Muscle of back (tissue), 3 donors: ENCODE measurements at regions not wholly inside any gene's neighbourhood (a gene's known extent, or its start where the extent isn't known, plus 50 kb on each side); places are given as distances from the start of the nearest gene placed in this dataset.
A peak's percentile ranks its signal among the peaks of the same experiment; 100 is the strongest.

Experiments used
- DNase-seq, 3 donors: peaks; one replicate each; pipeline versions ENCODE4 v3.0.0 to v3.0.0-alpha.2; 2013

DNA sequence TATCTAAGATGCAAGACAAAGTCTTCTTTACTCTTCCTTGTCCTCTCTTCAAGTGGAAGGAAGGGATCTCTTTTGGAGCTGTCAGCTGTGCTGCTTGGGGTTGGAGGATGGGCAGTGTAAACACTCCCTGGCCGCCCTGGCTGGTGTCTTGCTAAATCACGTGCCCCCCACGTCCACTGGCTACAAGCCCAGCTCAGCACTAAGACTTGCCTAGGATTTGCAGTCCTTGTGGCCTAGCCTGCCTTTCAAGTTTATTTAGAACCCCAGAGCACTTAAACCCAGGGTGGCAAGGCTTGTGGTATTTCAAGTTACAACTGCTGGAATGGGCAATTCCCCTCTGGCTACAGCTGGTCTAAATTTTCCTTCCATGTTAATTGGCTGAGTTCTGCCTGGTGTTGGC, 272.4 kb upstream of the MYO3A start:
- no peak for DNase-seq

DNA sequence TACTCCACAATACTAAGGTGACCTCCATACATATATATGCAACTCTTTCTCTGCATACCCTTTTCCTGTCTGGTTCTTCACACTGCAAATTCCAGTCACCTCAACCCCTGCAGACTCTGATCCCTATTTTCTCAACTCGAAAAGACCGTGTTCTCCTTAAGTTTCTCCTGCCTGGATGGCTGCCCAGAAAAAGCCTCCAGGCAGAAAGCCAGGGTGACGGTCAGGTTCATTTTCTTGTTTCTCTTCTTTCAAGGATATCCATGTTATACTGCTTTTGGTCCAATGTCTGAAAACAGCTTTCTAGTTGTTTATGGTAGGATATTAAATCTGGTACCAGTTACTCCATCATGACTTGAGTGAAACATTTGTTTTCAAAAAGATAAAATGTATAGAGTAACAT, 267.8 kb upstream of the MYO3A start:
- DNase-seq: peak in 2 of 3 donors; percentile 34 to 56

DNA sequence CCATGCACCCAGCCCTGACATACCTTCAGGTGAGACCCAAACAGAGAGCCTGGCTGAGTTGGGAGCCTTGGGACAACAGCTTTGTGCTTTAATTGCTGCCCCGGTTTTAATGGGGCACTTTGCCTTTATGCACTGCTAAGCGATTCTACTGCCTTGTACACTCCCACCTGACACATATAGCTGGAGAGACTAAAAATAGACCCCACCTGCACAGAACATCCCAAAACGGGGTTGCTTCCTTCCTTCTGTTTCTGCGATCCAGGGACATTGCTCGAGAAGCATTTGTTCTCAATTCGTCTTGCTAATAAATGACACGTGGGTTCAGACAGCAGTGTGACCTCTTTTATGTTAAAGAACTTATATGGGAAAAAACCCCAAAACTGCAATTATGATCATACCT, 258.8 kb upstream of the MYO3A start:
- no peak for DNase-seq

DNA sequence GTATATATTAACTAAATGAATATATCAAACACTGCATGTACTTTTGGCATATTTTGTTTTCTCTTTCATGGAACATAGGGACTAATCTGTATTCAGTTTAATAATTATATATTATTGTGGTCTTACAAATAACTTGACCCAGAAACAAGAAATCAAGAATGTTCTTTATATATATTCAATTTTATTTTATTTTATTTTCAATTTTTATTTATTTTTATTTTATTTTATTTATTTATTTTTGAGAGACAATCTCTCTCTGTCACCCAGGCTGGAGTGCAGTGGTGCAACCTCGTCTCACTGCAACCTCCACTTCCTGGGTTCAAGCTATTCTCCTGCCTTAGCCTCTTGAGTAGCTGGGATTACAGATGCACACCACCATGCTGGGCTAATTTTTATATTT, 258.4 kb upstream of the MYO3A start:
- DNase-seq: no peak

DNA sequence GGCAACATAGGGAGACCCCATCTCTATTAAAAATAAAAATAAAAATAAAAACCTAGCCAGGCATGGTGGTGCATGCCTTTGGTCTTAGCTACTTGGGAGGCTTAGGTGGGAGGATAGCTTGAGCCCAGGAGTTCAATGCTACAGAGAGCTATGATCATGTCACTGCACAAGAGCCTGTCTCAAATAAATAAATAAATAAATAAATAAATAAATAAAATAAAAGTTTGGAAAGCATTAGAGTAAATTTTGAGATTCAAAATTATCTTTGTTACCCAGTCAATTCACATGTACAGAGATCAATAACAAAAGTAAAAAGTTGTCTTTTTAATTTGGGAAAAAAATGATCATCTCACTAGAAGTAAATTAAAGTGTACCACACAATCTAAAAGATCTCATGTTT, 255.8 kb upstream of the MYO3A start:
- no peak for DNase-seq

DNA sequence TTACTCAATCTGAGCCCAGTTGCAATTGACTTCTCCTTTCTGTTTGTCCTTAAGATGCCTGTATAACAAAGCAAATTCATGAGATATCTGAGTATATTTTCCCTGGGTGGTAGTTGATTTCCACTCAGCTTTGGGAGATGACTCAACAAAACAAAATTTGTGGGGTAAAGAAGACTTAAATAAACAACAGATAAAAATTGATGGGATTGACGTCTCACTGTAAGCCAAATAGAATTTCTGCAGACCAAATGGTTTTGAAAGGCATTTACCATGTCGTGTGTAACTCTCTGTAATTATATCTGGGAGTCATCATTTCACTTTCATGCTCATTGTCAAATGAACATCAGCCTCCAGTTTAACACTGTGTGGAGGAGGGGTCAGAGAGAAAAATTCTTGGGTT, 255.4 kb upstream of the MYO3A start:
- DNase-seq: no peak

DNA sequence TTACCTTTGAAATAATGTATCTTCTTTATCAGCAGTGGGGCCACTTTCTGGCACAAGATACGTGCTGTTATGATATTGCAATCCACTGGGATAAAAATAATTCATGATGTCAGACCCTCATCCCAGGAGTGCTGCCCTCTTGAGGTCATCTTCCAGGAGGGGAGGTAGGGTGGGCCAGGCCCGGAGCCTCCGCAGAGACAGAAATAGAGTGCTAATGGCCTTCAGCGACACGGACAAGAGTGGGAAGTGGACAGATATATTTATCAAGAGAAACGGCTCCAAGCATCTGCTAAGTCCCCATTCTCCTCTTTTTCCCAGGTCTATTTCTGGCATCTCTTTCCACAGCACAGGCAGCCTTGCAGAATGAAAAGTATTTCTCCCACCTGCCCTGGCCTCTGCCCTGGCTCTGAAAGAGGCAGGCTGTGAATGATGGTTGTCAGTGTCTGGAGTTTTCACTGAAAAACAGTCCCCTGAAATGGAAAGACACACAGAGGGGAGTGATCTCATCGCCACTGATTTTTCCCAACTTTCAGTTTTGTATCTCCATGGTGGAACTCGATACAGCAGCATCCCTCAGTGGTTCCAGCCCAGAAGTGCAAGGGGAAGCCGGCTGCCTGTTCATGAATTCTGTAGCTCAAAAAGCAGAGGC, 251.7 kb upstream of the MYO3A start:
- DNase-seq: peak; percentile 36 to 81 (median 65)

DNA sequence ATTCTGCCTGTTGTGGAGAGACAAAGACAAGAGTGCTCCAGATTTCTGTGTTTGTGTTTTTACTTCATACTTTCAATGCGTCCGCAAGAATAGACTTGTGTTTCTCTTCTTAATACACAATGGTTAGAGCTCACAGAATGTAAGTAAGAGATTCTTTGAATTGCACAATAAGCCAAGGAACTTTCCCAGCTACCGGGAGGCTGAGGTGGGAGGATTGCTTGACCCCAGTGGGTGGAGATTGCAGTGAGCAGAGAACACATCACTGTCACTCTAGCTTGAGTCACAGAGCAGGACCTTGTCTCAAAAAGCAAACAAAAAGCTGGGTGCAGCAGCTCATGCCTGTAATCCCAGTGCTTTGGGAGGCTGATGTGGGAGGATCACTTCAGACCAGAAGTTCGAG, 250.7 kb upstream of the MYO3A start:
- DNase-seq: no peak

DNA sequence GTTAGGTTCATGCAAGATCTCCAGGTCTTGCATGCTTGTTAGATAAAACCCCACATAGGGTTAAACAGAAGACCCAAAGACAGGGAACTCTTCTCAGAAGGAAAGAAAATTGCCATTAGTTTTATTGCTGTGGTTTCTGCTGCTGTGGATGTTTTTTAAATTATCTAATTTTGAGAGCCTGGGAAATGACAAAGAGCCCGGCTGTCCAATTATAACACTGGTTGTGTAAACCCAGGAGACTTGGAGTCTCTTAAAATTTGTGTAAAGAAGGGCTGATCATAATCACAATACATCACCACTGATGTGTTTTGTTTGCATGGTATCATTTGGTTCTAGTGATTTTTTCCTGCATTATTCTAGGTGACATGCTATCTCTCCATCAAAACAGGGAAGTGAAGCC, 246.5 kb upstream of the MYO3A start:
- DNase-seq: no peak

DNA sequence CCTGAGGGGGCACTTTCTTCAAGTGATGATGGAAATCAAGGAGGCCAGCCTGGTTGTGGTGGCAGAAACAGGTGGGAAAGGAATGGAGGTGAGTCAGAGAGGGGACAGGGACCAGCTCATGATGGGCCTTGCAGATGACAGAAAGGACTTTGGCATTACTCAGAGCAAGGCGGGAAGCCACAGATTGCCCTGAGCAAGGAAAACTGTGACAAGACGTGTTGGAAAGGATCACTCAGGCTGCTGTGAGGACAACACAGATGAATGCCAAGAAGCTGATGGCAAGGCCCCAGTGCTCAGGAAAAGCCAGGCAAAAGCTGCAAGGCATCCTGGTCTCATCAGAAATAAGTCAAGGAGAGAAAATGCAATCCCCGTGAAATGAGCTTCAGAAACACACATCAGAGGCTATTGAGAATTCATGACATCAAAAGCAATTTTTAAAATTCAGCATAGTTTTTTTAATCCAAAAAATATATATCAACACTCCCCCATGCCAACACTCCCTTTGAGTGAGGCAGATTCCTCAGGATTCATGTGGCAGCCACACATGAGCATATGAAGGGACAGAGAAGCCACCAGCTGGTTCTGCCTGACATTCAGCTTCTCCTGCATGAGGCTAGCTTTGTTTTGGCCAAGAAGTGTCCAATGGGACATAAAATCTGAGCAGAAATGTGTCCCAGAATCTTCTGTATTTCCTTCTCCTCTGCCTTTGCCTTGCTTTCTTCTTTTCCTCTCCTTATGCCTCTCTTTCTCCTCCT, 244.5 kb upstream of the MYO3A start:
- DNase-seq: no peak

DNA sequence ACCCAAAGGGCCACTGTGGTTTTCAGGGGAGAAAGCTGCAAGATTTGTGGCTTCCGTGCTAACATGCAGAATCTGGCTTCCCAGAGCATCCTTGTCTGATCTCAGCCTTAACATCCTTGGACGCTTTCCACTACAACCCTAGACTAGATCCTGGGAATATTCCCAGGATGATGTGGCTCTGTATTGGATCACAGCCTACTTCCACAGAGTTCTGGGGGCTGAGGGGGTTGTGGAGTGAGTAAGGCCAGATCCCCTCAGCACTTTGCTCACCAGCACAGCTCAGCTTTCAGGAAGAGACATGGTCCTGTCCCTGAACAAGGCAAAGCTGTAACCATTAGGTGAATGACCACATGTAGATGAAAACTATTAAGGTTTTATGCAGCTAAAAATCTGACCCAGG, 241.3 kb upstream of the MYO3A start:
- DNase-seq: peak in 1 of 3 donors; percentile 15

DNA sequence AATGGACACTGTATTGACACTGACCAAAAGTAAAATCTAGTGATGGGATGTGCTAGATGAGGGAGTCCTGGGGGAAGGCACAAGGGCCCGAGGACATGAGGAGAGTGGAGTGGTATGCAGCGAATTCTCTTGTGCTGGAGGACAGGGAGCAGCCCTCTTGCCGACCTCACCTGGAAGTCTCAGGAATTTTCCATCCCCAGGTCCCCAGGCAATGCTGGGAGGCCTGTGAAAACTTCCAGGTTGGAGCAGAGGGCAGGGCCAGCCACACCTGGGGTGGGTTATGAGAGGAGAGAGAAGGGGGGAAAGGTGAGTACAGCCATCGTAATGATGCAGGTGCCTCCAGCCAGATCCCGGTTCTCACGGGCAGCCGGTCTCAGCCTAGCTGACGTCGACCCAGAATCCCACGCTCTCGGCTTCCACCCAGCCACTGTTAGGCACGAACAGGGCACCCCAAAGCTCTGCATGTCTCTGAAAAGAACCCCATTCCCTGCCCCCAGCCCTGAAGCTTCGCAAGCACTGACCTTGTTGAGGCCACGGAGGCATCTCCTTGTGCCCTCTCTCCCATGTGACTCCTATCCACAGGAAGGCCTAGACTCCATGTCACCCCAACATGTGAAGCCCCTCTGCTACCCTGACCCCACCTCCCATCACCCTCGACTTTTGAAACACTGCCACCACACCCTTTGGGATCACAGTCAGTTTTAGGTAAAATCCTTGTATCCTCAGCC, 239.7 kb upstream of the MYO3A start:
- DNase-seq: no peak

DNA sequence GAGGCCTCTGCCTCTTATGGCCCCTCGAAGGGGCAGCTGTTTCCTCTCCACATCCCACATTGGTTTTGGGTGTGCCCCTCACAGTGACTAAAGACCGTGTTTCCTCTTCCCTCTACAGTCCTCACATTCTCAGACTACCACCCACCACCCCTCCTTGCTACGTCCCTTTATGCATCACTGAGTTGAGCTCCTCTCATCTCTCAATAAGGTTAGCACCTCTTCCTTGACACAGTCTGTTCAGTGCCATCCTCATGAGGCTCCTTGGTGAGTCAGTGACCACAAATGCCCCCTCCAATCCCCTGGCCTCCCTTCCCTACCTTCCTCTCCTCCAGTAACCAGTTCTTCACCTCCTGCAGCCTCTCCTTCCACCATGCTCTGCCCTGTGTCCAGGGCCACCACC, 239.1 kb upstream of the MYO3A start:
- no peak for DNase-seq

DNA sequence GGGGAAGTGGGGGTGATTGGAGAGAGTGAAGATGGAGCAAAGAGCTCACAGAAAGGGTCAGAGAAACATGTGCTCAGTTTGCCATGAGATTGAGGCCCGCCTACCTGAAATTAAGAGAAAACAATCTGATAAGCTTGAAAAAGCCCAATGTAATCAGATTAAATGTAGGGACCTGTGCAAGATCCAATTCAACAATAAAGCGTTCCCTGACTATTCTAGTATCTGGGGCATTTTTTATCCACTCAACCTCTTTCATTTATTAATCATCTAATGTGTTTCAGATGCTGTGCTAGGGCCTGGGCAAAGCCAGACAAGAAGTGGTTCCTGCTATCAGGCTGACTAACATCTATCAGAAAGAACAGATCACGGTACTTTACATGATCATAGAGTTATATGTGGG, 238.4 kb upstream of the MYO3A start:
- DNase-seq: no peak

DNA sequence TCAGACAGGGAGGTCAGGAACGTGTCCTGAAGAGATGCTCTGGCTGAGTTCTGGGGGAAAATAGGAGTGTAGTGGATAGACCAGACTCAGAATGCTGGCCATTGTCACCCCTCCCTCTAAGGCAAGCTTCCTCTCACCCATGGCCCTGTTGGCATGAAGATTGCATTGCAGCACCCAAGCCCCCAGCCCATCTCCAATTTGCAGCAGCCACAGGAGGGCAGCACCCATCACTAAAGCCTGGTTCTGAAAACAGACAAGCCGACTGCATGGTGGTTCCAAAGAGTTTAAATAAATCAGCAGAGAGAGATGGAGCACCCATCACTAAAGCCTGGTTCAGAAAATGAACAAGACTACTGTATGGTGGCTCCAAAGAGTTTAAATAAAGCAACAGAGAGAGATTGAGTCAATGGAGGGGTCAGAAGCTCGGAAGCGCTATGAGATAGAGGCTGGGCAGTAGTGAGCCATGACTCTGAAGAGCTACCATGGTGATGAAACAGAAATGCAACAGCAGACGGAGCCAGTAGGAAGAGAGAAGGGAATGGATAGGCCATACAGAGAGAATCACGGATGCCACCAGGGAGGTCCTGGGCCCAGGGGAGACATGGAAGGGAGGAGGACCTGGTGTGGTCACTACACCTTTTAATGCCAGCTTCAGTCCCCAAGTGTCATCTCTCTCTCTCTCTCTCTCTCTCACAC, 237.9 kb upstream of the MYO3A start:
- no peak for DNase-seq

DNA sequence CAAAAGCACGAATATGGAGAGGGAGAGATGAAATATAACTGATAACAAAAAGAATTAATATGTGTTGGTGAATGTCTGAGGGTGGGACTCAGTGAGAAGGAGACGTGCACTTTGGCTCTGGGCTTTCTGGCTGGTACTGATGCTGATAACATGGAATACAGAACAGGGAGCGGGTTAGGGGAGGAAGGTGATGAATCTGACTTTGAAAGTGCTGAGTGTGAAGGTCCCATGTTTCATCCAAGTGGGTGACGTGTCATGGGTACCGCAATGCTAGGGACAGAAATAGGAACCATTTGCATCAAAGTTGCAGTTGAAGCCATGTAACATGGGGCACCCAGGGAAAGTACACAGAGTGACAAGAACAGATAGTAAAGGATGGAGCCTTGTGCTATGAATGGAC, 236.6 kb upstream of the MYO3A start:
- no peak for DNase-seq

DNA sequence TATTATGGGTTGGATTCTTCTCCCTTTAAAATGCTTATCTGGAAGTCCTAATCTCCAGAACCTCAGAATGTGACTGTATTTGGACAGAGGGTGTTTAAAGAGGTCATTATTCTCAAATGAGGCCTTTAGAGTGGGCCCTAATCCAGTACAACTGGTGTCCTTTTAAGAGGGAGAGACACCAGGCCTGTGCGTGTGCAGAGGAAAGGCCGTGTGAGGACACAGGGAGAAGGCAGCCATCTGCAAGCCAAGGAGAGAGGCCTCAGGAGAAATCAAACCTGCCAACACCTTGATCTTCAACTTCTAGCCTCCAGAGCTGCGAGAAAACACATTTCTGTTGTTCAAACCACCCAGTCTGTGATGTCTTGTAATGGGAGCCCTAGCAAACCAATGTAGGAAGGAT, 235.4 kb upstream of the MYO3A start:
- DNase-seq: no peak

DNA sequence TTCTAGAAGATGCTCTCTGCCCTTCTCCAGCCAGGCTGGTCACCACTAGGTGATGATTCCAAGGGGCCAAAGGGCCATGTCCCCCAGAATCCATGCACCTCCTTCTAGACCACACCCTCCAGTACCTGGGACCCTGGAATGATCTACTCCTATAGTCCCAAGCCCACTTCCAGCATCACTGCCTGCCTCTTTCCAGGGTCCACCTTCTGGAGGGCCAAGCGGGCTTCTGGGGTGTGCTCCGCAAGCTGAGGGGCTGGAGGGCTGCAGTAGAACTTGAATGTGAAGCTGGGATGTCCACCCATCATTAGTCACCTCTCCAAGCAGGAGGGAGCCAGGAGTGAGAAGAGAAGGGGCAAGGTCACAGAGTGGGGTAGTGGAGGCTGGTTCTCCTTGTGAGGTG, 234.4 kb upstream of the MYO3A start:
- DNase-seq: no peak

DNA sequence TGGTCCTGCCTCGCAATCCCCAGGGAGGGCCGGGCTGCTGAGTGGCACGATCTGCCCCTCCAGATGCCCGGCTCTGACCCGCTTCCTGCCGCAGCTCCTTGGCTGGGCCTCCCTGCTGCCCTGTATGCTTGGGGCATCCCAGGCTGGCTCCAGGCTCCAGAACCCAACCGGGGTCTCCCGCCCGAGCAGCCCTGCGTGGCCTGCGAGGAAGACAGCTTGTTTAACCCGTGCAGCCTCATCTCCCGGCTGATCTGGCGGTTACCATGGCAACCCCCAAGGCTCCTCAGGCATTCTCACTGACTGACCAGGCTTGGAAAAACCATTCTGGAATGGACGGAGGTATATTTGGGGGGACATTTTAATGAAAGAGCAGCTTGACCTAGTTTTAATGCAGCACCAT, 232.4 kb upstream of the MYO3A start:
- no peak for DNase-seq

DNA sequence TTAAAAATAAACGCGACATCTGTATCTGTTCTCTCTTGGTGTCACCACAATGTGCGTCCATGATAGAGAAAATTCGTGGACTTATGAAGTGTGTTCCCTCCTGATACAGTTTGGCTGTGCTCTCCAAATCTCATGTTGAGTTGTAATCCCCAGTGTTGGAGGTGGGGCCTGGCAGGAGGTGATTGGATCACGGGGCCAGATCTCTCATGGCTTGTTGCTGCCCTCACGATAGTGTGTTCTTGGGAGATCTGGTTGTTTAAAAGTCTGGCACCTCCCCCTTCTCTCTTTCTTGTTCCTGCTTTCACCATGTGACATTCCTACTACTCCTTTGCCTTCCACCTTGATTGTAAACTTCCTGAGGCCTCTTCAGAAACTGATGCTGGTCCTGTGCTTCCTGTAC, 229.4 kb upstream of the MYO3A start:
- no peak for DNase-seq

DNA sequence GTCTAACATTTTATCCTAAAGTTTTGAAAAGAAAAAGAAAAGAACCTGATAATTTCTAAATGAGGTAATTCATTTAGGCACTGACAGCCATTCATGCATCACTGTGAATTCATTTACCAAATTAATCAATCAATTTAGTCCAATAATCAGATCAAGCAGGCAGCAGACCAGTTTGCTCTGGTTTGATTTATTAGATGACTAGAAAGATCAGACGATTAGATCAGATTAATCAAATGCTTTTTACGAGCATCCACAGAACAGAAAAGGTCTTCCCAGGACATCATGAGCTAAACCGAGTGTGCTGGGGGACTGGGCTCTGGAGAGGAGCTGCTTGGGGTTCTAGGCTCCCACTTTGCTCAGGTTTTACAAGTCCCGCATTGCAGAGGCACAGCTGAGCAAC, 226.5 kb upstream of the MYO3A start:
- DNase-seq: no peak

DNA sequence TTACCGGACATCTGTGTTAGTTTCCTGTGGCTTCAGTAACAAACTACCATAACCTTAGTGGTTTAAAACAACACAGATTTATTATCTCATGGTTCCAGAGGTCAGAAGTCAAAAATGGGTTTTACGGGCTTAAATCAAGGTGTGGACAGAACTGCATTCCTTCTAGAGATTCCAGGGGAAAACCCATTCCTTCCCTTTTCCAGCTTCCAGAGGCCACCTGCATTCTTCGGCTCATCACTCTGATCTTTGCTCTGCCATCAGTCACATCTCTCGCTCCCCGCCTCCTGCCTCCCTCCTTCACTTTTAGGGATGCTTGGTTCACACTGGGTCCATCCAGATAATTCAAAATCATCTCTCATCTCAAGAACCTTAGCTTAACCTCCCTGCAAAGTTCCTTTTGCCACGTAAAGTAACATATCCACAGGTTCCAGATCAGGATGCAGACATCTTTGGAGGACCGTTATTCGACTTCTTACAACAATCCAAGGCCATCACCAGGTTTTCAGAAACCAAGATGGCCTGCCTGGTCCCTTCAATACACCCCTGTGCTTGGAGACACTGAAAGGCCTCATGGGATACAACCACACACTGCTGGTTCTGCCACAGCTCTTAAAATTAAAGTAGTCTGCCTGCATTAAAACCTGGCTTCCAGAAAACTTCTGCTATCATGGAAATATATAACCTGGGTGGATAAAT, 225.9 kb upstream of the MYO3A start:
- no peak for DNase-seq
